GM12864 (cell line): ENCODE measurements at regions not wholly inside any gene's neighbourhood (a gene's known extent, or its start where the extent isn't known, plus 50 kb on each side); places are given as distances from the start of the nearest gene placed in this dataset.

Experiments used
- DNase-seq: peaks from one replicate; pipeline ENCODE4 v3.0.0-alpha.2; 2011; ENCODE audit warnings: low read depth
- H3K4me3 ChIP-seq: 2 replicates; pipeline ENCODE4 v1.5.1; 2011; ENCODE audit warnings: mild to moderate bottlenecking, low read depth, low read length, control low read depth
- CTCF ChIP-seq: IDR thresholded peaks from 2 replicates; pipeline ENCODE4 v1.5.1; 2011; ENCODE audit warnings: low read depth, mild to moderate bottlenecking, moderate library complexity, low read length, control low read depth, inconsistent platforms; ENCODE audit errors: missing control alignments

DNA sequence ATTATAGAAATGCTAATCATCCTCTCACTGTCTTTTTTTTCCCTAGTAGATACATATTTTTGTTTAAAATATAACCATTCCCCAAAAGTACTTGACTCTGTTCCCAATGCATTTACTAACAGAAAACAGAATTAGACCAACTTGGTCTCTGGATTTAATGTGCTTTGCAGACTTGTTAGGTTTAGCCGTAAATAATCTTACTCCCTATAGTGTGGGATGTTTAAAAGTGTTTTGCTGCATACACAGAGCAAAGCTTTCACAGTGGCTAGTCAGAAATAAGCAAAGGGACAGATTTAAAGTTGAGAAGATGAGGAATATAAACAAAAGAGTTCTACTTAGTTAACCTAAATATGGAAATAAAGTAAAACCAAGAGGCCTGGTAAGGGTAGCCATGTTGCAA lies 527.5 kb downstream of the HDGFL1 start:
- DNase-seq, result no peak
- no peak for TF ChIP-seq CTCF
- H3K4me3 ChIP-seq, result no peak overlapping the region

DNA sequence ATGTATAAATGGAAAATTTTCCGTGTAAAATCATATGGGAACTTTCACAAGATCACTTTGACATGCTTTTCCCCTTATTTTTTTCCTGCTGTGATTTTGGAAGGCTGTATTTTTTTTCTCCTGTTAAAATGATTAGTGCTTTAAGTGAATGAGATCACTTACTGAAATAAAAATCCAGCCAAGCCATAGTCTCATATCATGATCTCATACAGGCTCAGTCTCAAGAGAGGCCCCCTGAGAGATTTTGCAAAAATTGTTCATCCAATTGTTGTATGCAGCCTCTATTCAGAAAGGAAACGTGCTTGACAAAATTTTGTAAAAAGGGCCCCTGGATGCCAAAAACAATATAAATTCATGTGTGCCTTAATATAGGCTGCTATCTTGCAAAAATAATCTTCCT lies 528.2 kb downstream of the HDGFL1 start:
- no peak for TF ChIP-seq CTCF
- no peak for DNase-seq
- no peak overlapping the region for H3K4me3 ChIP-seq

GRCh38 chr6:23106951-23107350 lies 537.6 kb downstream of the HDGFL1 start:
- H3K4me3 ChIP-seq, result no peak overlapping the region
- DNase-seq, result no peak
- no peak for TF ChIP-seq CTCF

DNA sequence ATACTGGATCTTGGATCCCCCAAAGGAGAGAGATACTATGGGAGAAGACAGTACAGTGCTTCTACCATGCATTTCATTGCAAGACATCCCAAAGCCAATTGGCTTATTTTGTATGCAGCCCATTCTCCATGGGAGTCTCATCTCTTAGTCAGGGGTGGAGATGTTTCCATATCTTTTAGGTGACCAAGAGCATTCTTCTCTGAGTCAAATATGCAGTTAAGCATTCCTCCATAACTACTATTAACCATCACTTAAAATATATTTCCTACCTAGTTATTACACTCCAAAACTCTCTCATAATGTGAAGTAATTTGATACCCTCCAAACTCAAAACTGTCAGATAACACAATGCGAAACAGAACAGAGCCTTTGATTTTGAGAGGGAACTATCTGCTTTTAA lies 542.6 kb downstream of the HDGFL1 start:
- TF ChIP-seq CTCF, result no peak
- no peak overlapping the region for H3K4me3 ChIP-seq

DNA sequence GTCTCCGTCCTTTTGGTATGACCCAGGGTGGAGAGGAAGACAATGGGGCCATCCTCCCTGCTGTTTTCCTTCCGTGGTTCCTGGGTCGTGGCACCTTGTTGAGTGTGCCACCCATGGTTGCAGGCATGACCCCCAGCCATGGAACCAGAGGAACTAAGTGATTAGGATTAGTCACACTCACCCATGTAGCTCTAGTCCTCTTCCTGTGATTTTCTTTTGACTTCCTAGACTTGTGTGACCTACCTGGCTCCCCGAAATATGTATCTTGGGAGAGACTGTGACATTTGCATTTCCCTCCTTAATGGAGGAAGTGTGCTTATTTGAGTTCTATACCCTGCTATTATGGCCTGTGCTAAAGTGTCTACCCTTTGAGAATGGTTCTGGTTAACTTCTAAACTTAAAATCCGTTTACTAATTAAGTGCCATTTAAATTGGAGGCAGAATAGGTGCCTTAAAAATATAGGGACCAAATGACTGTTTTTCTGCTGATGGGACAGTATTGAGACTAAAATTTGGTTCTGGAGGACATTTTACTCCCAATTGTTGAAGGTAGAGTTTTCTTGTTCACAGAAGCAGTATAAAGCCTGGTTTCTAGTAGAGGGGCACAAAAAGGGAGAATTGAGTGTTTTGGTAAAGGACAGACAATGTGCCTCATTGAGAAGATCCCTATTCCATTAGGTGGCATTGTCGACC lies 545.6 kb downstream of the HDGFL1 start:
- no peak overlapping the region for H3K4me3 ChIP-seq
- no peak for DNase-seq
- TF ChIP-seq CTCF, result no peak

More for the DNA sequence above, 542.6 kb downstream of the HDGFL1 start:
- no peak for DNase-seq

GRCh38 chr6:23137611-23138010 lies 568.2 kb downstream of the HDGFL1 start:
- no peak for TF ChIP-seq CTCF
- H3K4me3 ChIP-seq, result no peak overlapping the region
- DNase-seq, result no peak

DNA sequence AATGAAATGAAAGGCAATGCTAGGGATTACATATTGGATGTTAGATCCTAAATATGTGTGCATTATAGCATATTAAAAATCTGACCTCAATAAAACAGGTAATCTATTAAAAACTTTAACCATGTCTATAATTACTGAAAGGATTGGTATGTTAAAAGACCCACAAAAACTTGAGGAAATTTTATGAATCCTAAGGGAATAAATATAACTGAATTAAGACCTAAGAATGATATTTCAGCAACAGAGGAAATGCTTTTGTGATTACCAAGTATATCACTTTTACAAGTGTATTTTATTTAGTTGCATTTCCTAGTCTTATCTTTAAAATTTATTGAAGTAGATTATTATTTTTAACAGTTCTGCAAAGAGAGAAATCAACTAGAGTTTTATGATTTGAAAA lies 571.5 kb downstream of the HDGFL1 start:
- H3K4me3 ChIP-seq, result no peak overlapping the region
- DNase-seq, result no peak
- no peak for TF ChIP-seq CTCF
